ENCODE measurements at regions not wholly inside any gene's neighbourhood (a gene's known extent, or its start where the extent isn't known, plus 50 kb on each side); places are given as distances from the start of the nearest gene placed in this dataset.

- Mint-ChIP-seq H3K4me1 (peaks cover 28% of the 10 kb centered on the region), H3K27me3 (no peaks in the 10 kb centered on the region), H3K36me3 (peaks cover 3% of the 10 kb centered on the region), H3K27ac (peak overlapping the region; percentile 74), H3K9me3 (no peaks in the 10 kb centered on the region), H3K4me3 (peak overlapping the region; percentile 66)
- ATAC-seq (ENCODE audit: low read depth) (peak; percentile 88), DNase-seq (ENCODE audit: low spot score in 2 of 2) (no peak)
Measured at GRCh38 chr12:132439333-132439904, 50.5 kb upstream of the FBRSL1 start.

- Mint-ChIP-seq H3K4me1 (peaks cover 32% of the 10 kb centered on the region), H3K36me3 (peaks cover 3% of the 10 kb centered on the region), H3K4me3 (no peak overlapping the region), H3K27me3 (no peaks in the 10 kb centered on the region), H3K9me3 (no peaks in the 10 kb centered on the region), H3K27ac (no peak overlapping the region)
- ATAC-seq (ENCODE audit: low read depth) (no peak), DNase-seq (ENCODE audit: low spot score in 2 of 2) (no peak)
Measured at GRCh38 chr12:132438726-132439125, 51.2 kb upstream of the FBRSL1 start.

- peaks cover 35% of the 10 kb centered on the region for H3K4me1 Mint-ChIP-seq
- no peak for DNase-seq (ENCODE audit: low spot score in 2 of 2)
- no peak for ATAC-seq (ENCODE audit: low read depth)
- no peak overlapping the region for H3K4me3 Mint-ChIP-seq
- H3K36me3 Mint-ChIP-seq = peaks cover 1% of the 10 kb centered on the region
- no peak overlapping the region for H3K27ac Mint-ChIP-seq
- no peaks in the 10 kb centered on the region for H3K27me3 Mint-ChIP-seq
- no peaks in the 10 kb centered on the region for H3K9me3 Mint-ChIP-seq
Measured at GRCh38 chr12:132437943-132438700, 51.8 kb upstream of the FBRSL1 start.

- no peak overlapping the region for H3K27ac Mint-ChIP-seq
- peaks cover 36% of the 10 kb centered on the region for H3K4me1 Mint-ChIP-seq
Measured at GRCh38 chr12:132437252-132437932, 52.6 kb upstream of the FBRSL1 start.

GRCh38 chr12:132436791-132437251, 53.1 kb upstream of the FBRSL1 start:
- Mint-ChIP-seq H3K4me1 (peaks cover 36% of the 10 kb centered on the region), H3K9me3 (no peaks in the 10 kb centered on the region), H3K4me3 (no peak overlapping the region), H3K27me3 (no peaks in the 10 kb centered on the region), H3K27ac (no peak overlapping the region), H3K36me3 (peaks cover 1% of the 10 kb centered on the region)
- no peak for DNase-seq (ENCODE audit: low spot score in 2 of 2)
- no peak for ATAC-seq (ENCODE audit: low read depth)

More at GRCh38 chr12:132437252-132437932, 52.6 kb upstream of the FBRSL1 start:
- Mint-ChIP-seq H3K36me3 (peaks cover 1% of the 10 kb centered on the region), H3K27me3 (no peaks in the 10 kb centered on the region), H3K4me3 (no peak overlapping the region), H3K9me3 (no peaks in the 10 kb centered on the region)
- no peak for DNase-seq (ENCODE audit: low spot score in 2 of 2)
- no peak for ATAC-seq (ENCODE audit: low read depth)

GRCh38 chr12:132435486-132436187, 54.3 kb upstream of the FBRSL1 start:
- no peak for DNase-seq (ENCODE audit: low spot score in 2 of 2)
- Mint-ChIP-seq H3K27me3 (no peaks in the 10 kb centered on the region), H3K36me3 (peaks cover 1% of the 10 kb centered on the region), H3K27ac (no peak overlapping the region), H3K4me3 (no peak overlapping the region), H3K4me1 (peaks cover 34% of the 10 kb centered on the region), H3K9me3 (no peaks in the 10 kb centered on the region)
- no peak for ATAC-seq (ENCODE audit: low read depth)

GRCh38 chr12:132433641-132434395, 56.1 kb upstream of the FBRSL1 start:
- no peaks in the 10 kb centered on the region for H3K36me3 Mint-ChIP-seq
- no peaks in the 10 kb centered on the region for H3K27me3 Mint-ChIP-seq
- peaks cover 38% of the 10 kb centered on the region for H3K4me1 Mint-ChIP-seq
- peak overlapping the region; percentile 72 for H3K27ac Mint-ChIP-seq
- no peaks in the 10 kb centered on the region for H3K9me3 Mint-ChIP-seq
- peak overlapping the region; percentile 63 for H3K4me3 Mint-ChIP-seq
- ATAC-seq (ENCODE audit: low read depth) (peak; percentile 40), DNase-seq (ENCODE audit: low spot score in 2 of 2) (peak in 1 of 2 donors; percentile 51)

GRCh38 chr12:132432721-132433577, 57.0 kb upstream of the FBRSL1 start:
- ATAC-seq (ENCODE audit: low read depth) = no peak
- Mint-ChIP-seq H3K9me3 (no peaks in the 10 kb centered on the region), H3K4me3 (peak overlapping the region; percentile 63), H3K4me1 (peaks cover 38% of the 10 kb centered on the region), H3K36me3 (no peaks in the 10 kb centered on the region), H3K27me3 (no peaks in the 10 kb centered on the region), H3K27ac (peak overlapping the region; percentile 72)
- no peak for DNase-seq (ENCODE audit: low spot score in 2 of 2)

- Mint-ChIP-seq H3K27me3 (no peaks in the 10 kb centered on the region), H3K36me3 (no peaks in the 10 kb centered on the region), H3K4me3 (no peak overlapping the region), H3K9me3 (no peaks in the 10 kb centered on the region), H3K4me1 (peaks cover 37% of the 10 kb centered on the region), H3K27ac (no peak overlapping the region)
- no peak for DNase-seq (ENCODE audit: low spot score in 2 of 2)
- no peak for ATAC-seq (ENCODE audit: low read depth)
Measured at GRCh38 chr12:132432126-132432705, 57.7 kb upstream of the FBRSL1 start.

GRCh38 chr12:132430838-132431774, 58.8 kb upstream of the FBRSL1 start:
- Mint-ChIP-seq H3K27me3 (no peaks in the 10 kb centered on the region), H3K4me1 (peaks cover 37% of the 10 kb centered on the region), H3K4me3 (peak overlapping the region; percentile 70)

GRCh38 chr12:132429946-132430643, 59.9 kb upstream of the FBRSL1 start:
- H3K27me3 Mint-ChIP-seq = no peaks in the 10 kb centered on the region
- ATAC-seq (ENCODE audit: low read depth) = peak; percentile 81

More at GRCh38 chr12:132430838-132431774, 58.8 kb upstream of the FBRSL1 start:
- H3K27ac Mint-ChIP-seq = no peak overlapping the region
- ATAC-seq (ENCODE audit: low read depth) (no peak), DNase-seq (ENCODE audit: low spot score in 2 of 2) (no peak)
- H3K9me3 Mint-ChIP-seq = no peaks in the 10 kb centered on the region
- H3K36me3 Mint-ChIP-seq = no peaks in the 10 kb centered on the region

More at GRCh38 chr12:132429946-132430643, 59.9 kb upstream of the FBRSL1 start:
- Mint-ChIP-seq H3K36me3 (no peaks in the 10 kb centered on the region), H3K4me1 (peaks cover 35% of the 10 kb centered on the region), H3K4me3 (peak overlapping the region; percentile 70), H3K27ac (peak overlapping the region; percentile 87), H3K9me3 (peaks cover 1% of the 10 kb centered on the region)
- peak; percentile 70 to 83 for DNase-seq (ENCODE audit: low spot score in 2 of 2)
